ENCODE measurements at regions not wholly inside any gene's neighbourhood (a gene's known extent, or its start where the extent isn't known, plus 50 kb on each side); places are given as distances from the start of the nearest gene placed in this dataset.

DNA sequence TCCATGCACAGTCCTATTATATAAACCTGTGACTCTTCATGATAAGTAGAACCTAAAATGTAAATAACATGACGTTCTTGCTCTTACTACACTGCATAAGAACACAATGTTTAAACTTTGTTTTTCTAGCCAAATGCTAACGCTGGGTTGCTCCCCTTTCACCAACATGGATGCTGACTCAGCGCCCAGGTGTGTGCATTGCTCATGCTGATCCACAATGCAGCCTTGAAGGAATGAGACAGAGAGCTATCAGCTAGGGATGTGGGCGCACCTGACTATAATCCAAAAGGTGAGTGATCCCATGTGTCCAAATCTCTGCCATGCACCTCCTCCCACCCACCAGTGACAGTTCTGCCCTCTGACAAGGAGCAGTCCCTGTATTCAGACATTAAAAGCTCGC lies 235.0 kb downstream of the IRS1 start:
- Mint-ChIP-seq H3K9me3 (ENCODE audit: unreplicated experiment) (no peaks in the 10 kb centered on the region), H3K4me3 (ENCODE audit: unreplicated experiment) (no peak overlapping the region), H3K27me3 (ENCODE audit: unreplicated experiment) (no peaks in the 10 kb centered on the region), H3K4me1 (ENCODE audit: unreplicated experiment) (no peaks in the 10 kb centered on the region), H3K27ac (ENCODE audit: unreplicated experiment) (no peak overlapping the region), H3K36me3 (ENCODE audit: low read depth, unreplicated experiment) (no peaks in the 10 kb centered on the region)
- DNase-seq (ENCODE audit: low spot score): no peak
- TF ChIP-seq, protein P1, sequence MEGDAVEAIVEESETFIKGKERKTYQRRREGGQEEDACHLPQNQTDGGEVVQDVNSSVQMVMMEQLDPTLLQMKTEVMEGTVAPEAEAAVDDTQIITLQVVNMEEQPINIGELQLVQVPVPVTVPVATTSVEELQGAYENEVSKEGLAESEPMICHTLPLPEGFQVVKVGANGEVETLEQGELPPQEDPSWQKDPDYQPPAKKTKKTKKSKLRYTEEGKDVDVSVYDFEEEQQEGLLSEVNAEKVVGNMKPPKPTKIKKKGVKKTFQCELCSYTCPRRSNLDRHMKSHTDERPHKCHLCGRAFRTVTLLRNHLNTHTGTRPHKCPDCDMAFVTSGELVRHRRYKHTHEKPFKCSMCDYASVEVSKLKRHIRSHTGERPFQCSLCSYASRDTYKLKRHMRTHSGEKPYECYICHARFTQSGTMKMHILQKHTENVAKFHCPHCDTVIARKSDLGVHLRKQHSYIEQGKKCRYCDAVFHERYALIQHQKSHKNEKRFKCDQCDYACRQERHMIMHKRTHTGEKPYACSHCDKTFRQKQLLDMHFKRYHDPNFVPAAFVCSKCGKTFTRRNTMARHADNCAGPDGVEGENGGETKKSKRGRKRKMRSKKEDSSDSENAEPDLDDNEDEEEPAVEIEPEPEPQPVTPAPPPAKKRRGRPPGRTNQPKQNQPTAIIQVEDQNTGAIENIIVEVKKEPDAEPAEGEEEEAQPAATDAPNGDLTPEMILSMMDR (IDR thresholded peaks at IDR 0.05; ENCODE audit: unreplicated experiment): no peak

- Mint-ChIP-seq H3K27me3 (ENCODE audit: unreplicated experiment) (no peaks in the 10 kb centered on the region), H3K27ac (ENCODE audit: unreplicated experiment) (no peak overlapping the region), H3K9me3 (ENCODE audit: unreplicated experiment) (no peaks in the 10 kb centered on the region), H3K4me1 (ENCODE audit: unreplicated experiment) (no peaks in the 10 kb centered on the region), H3K4me3 (ENCODE audit: unreplicated experiment) (no peak overlapping the region), H3K36me3 (ENCODE audit: low read depth, unreplicated experiment) (no peaks in the 10 kb centered on the region)
- TF ChIP-seq, protein P1 (IDR thresholded peaks at IDR 0.05; ENCODE audit: unreplicated experiment): no peak
- DNase-seq (ENCODE audit: low spot score): no peak
Observed at GRCh38 chr2:226561962-226562361, 237.7 kb downstream of the IRS1 start.

DNA sequence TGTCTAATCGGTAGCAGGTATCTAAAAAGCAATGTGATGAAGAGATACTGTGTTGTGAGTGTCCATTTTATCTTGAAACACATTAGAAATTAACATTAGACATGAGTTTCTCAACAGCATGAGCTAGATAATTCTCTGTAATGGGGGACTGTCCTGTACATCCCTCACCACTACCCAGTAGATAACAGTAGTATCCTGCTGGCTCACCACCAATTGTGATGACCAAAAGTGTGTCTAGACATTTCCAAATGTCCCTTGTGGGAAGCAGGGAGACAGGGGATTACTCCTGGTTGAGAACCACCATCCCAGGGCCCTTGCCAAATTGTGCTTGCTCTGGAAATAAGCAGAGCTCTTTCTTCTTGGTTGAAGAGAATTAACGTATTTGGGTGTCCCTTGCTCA lies 239.3 kb downstream of the IRS1 start:
- DNase-seq (ENCODE audit: low spot score): no peak
- no peak overlapping the region for H3K27ac Mint-ChIP-seq (ENCODE audit: unreplicated experiment)
- H3K27me3 Mint-ChIP-seq (ENCODE audit: unreplicated experiment): no peaks in the 10 kb centered on the region
- H3K4me3 Mint-ChIP-seq (ENCODE audit: unreplicated experiment): no peak overlapping the region
- H3K4me1 Mint-ChIP-seq (ENCODE audit: unreplicated experiment): no peaks in the 10 kb centered on the region
- no peaks in the 10 kb centered on the region for H3K36me3 Mint-ChIP-seq (ENCODE audit: low read depth, unreplicated experiment)
- H3K9me3 Mint-ChIP-seq (ENCODE audit: unreplicated experiment): no peaks in the 10 kb centered on the region
- TF ChIP-seq, protein P1 (IDR thresholded peaks at IDR 0.05; ENCODE audit: unreplicated experiment): no peak

DNA sequence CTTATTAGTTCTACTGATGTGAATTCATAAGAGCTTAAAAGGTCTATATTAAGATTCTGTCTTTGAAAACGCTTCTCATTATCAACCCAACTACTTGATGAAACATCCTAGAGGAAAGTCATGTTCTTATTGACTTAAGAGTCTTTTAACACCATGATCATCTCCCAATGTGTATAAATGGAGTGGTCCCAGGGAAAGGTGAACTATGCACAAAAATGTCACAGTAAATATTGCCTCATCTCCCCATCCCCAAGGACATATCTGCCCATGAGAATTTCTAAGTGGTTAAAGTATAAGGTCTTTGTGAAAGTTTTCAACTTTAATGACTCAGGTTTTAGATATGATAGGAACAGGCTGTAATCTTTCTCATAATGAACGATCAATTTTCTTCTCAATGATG lies 240.1 kb downstream of the IRS1 start:
- DNase-seq (ENCODE audit: low spot score): no peak
- Mint-ChIP-seq H3K4me1 (ENCODE audit: unreplicated experiment) (no peaks in the 10 kb centered on the region), H3K36me3 (ENCODE audit: low read depth, unreplicated experiment) (no peaks in the 10 kb centered on the region), H3K27ac (ENCODE audit: unreplicated experiment) (no peak overlapping the region), H3K27me3 (ENCODE audit: unreplicated experiment) (no peaks in the 10 kb centered on the region), H3K4me3 (ENCODE audit: unreplicated experiment) (no peak overlapping the region), H3K9me3 (ENCODE audit: unreplicated experiment) (no peaks in the 10 kb centered on the region)
- TF ChIP-seq, protein P1 (IDR thresholded peaks at IDR 0.05; ENCODE audit: unreplicated experiment): no peak

GRCh38 chr2:226558418-226558817 lies 241.2 kb downstream of the IRS1 start:
- H3K4me3 Mint-ChIP-seq (ENCODE audit: unreplicated experiment): no peak overlapping the region
- no peak overlapping the region for H3K27ac Mint-ChIP-seq (ENCODE audit: unreplicated experiment)
- H3K27me3 Mint-ChIP-seq (ENCODE audit: unreplicated experiment): no peaks in the 10 kb centered on the region
- TF ChIP-seq, protein P1 (IDR thresholded peaks at IDR 0.05; ENCODE audit: unreplicated experiment): no peak
- H3K9me3 Mint-ChIP-seq (ENCODE audit: unreplicated experiment): no peaks in the 10 kb centered on the region
- H3K4me1 Mint-ChIP-seq (ENCODE audit: unreplicated experiment): no peaks in the 10 kb centered on the region
- no peaks in the 10 kb centered on the region for H3K36me3 Mint-ChIP-seq (ENCODE audit: low read depth, unreplicated experiment)
- DNase-seq (ENCODE audit: low spot score): no peak

All from endothelial cell (in vitro differentiated cells).